Left ventricle myocardium inferior (tissue), 1 donor: ENCODE measurements at regions not wholly inside any gene's neighbourhood (a gene's known extent, or its start where the extent isn't known, plus 50 kb on each side); places are given as distances from the start of the nearest gene placed in this dataset.

Source experiments
- DNase-seq: peaks from one replicate; pipeline ENCODE4 v3.0.0-alpha.2; 2020
- H3K27ac ChIP-seq: fragments of 200-600 bp; replicated peaks from 2 replicates; pipeline ENCODE4 v1.8.0; 2021
- H3K27me3 ChIP-seq: fragments of 200-600 bp; 2 replicates; pipeline ENCODE4 v1.8.0; 2021; ENCODE audit warnings: low read depth
- H3K36me3 ChIP-seq: fragments of 200-600 bp; 2 replicates; pipeline ENCODE4 v1.8.0; 2021
- H3K4me1 ChIP-seq: fragments of 200-600 bp; 2 replicates; pipeline ENCODE4 v1.8.0; 2021
- H3K4me3 ChIP-seq: fragments of 200-600 bp; 2 replicates; pipeline ENCODE4 v1.8.0; 2021; ENCODE audit warnings: mild to moderate bottlenecking, moderate library complexity
- H3K9me3 ChIP-seq: fragments of 200-600 bp; replicated peaks from 2 replicates; pipeline ENCODE4 v1.8.0; 2021
- CTCF ChIP-seq: fragments of 200-600 bp; IDR thresholded peaks from 2 replicates; pipeline ENCODE4 v1.8.0; 2021; ENCODE audit warnings: antibody characterized with exemption, mild to moderate bottlenecking, borderline replicate concordance
- intact Hi-C: fragments of 100-400 bp; cut with micrococcal nuclease; formaldehyde crosslinking; loops from one replicate; pipeline ENCODE4 v1.11.0; 2022
- donor health status: DM: no; HTN: yes; CAD: no; lungs with severe emphysema.

- Histone ChIP-seq H3K4me3 (no peak overlapping the region), H3K36me3 (no peaks in the 10 kb centered on the region), H3K4me1 (peaks cover 8% of the 10 kb centered on the region), H3K9me3 (peaks cover 3% of the 10 kb centered on the region), H3K27me3 (peaks cover 6% of the 10 kb centered on the region), H3K27ac (no peak overlapping the region)
- no peak for DNase-seq
- TF ChIP-seq CTCF, result no peak
- intact Hi-C loops, result loop anchor here (5.0 kb wide), 1 partner anchor 410 kb away; no protein-coding TSS in a partner anchor
Measured at GRCh38 chr5:34487159-34487879, 168.8 kb upstream of the RAI14 start.

GRCh38 chr5:34487956-34488355 lies 168.2 kb upstream of the RAI14 start:
- no peak for DNase-seq
- Histone ChIP-seq H3K36me3 (no peaks in the 10 kb centered on the region), H3K27ac (no peak overlapping the region), H3K4me3 (no peak overlapping the region), H3K9me3 (no peaks in the 10 kb centered on the region), H3K27me3 (peaks cover 6% of the 10 kb centered on the region), H3K4me1 (peaks cover 8% of the 10 kb centered on the region)
- intact Hi-C loops, result loop anchor here (5.0 kb wide), 1 partner anchor 409 kb away; no protein-coding TSS in a partner anchor
- no peak for TF ChIP-seq CTCF

- H3K4me3 ChIP-seq, result no peak overlapping the region
- DNase-seq, result no peak
- intact Hi-C loops, result loop anchor here (5.0 kb wide), 1 partner anchor 408 kb away; no protein-coding TSS in a partner anchor
- H3K4me1 ChIP-seq, result peaks cover 8% of the 10 kb centered on the region
- H3K27ac ChIP-seq, result no peak overlapping the region
- H3K27me3 ChIP-seq, result peaks cover 6% of the 10 kb centered on the region
- TF ChIP-seq CTCF, result no peak
- H3K36me3 ChIP-seq, result no peaks in the 10 kb centered on the region
- peaks cover under 1% of the 10 kb centered on the region for H3K9me3 ChIP-seq
Measured at GRCh38 chr5:34488984-34489383, 167.1 kb upstream of the RAI14 start.

- Histone ChIP-seq H3K9me3 (peaks cover 8% of the 10 kb centered on the region), H3K36me3 (no peaks in the 10 kb centered on the region), H3K4me1 (peaks cover 8% of the 10 kb centered on the region), H3K27me3 (peaks cover 6% of the 10 kb centered on the region), H3K4me3 (no peak overlapping the region), H3K27ac (no peak overlapping the region)
- intact Hi-C loops, result no loop called here
- TF ChIP-seq CTCF, result no peak
- no peak for DNase-seq
Measured at GRCh38 chr5:34490506-34491250, 165.4 kb upstream of the RAI14 start.

- no peak overlapping the region for H3K27ac ChIP-seq
Measured at GRCh38 chr5:34491251-34491620, 164.9 kb upstream of the RAI14 start.

More at GRCh38 chr5:34491251-34491620, 164.9 kb upstream of the RAI14 start:
- no peak for DNase-seq
- Histone ChIP-seq H3K9me3 (peaks cover 8% of the 10 kb centered on the region), H3K27me3 (peaks cover 6% of the 10 kb centered on the region), H3K4me3 (no peak overlapping the region), H3K36me3 (no peaks in the 10 kb centered on the region), H3K4me1 (peaks cover 9% of the 10 kb centered on the region)
- TF ChIP-seq CTCF, result no peak
- intact Hi-C loops, result no loop called here
